Immature natural killer cell (primary cell): ENCODE measurements at regions not wholly inside any gene's neighbourhood (a gene's known extent, or its start where the extent isn't known, plus 50 kb on each side); places are given as distances from the start of the nearest gene placed in this dataset.
"Not testable (repeated sequence)": the region's sequence is repeated elsewhere in the genome, so short reads cannot be mapped to it uniquely, and the experiment has no call there.

ENCODE experiments used
- DNase-seq, 3 donors: peaks; one replicate each; pipeline ENCODE4 v3.0.0; 2022; ENCODE audit warnings: mixed read lengths in 1 of 3
- H3K27ac Mint-ChIP-seq, 6 donors: one replicate each; pipeline ENCODE4 v1.8.0; 2020; ENCODE audit warnings: mixed read lengths in 6 of 6, mild to moderate bottlenecking in 5 of 6, inconsistent platforms in 4 of 6, moderate library complexity in 3 of 6
- H3K27me3 Mint-ChIP-seq, 3 donors: one replicate each; pipeline ENCODE4 v1.8.0; 2020 to 2021; ENCODE audit warnings: low read depth in 3 of 3, mild to moderate bottlenecking in 3 of 3, mixed read lengths in 3 of 3, moderate library complexity in 3 of 3, inconsistent platforms in 1 of 3
- H3K36me3 Mint-ChIP-seq, 3 donors: one replicate each; pipeline ENCODE4 v1.8.0; 2020; ENCODE audit warnings: mixed read lengths in 3 of 3, inconsistent platforms in 2 of 3, mild to moderate bottlenecking in 2 of 3
- H3K4me1 Mint-ChIP-seq, 2 donors: one replicate each; pipeline ENCODE4 v1.8.0; 2020; ENCODE audit warnings: inconsistent platforms in 2 of 2, mild to moderate bottlenecking in 2 of 2, mixed read lengths in 2 of 2, moderate library complexity in 1 of 2
- H3K4me3 Mint-ChIP-seq, 5 donors: one replicate each; pipeline ENCODE4 v1.8.0; 2020; ENCODE audit warnings: mild to moderate bottlenecking in 5 of 5, mixed read lengths in 5 of 5, inconsistent platforms in 3 of 5, moderate library complexity in 3 of 5
- H3K9me3 Mint-ChIP-seq, 6 donors: one replicate each; pipeline ENCODE4 v1.8.0; 2020; ENCODE audit warnings: mild to moderate bottlenecking in 6 of 6, mixed read lengths in 6 of 6, inconsistent platforms in 4 of 6, moderate library complexity in 3 of 6

- Mint-ChIP-seq H3K36me3 (peaks cover 0 to 2% (median 0%) of the 10 kb centered on the region in 3 donors), H3K27me3 (peaks cover 0 to 1% (median 0%) of the 10 kb centered on the region in 3 donors), H3K4me1 (peaks cover 46 to 52% of the 10 kb centered on the region in 2 donors), H3K27ac (peak overlapping the region in 2 of 6 donors; percentile 38), H3K4me3 (no peak overlapping the region), H3K9me3 (no peaks in the 10 kb centered on the region)
- DNase-seq = no peak
Measured at GRCh38 chr4:71201057-71201456, 137.8 kb upstream of the SLC4A4 start.

- Mint-ChIP-seq H3K36me3 (no peaks in the 10 kb centered on the region), H3K27ac (no peak overlapping the region), H3K27me3 (peaks cover 0 to 1% (median 0%) of the 10 kb centered on the region in 3 donors), H3K4me3 (no peak overlapping the region), H3K4me1 (peaks cover 46 to 52% of the 10 kb centered on the region in 2 donors), H3K9me3 (no peaks in the 10 kb centered on the region)
- DNase-seq = no peak
Measured at GRCh38 chr4:71201817-71202576, 136.8 kb upstream of the SLC4A4 start.

GRCh38 chr4:71202705-71203104 lies 136.1 kb upstream of the SLC4A4 start:
- peaks cover 46 to 52% of the 10 kb centered on the region in 2 donors for H3K4me1 Mint-ChIP-seq
- no peaks in the 10 kb centered on the region for H3K9me3 Mint-ChIP-seq
- H3K27ac Mint-ChIP-seq = no peak overlapping the region
- H3K27me3 Mint-ChIP-seq = peaks cover 0 to 1% (median 0%) of the 10 kb centered on the region in 3 donors
- no peaks in the 10 kb centered on the region for H3K36me3 Mint-ChIP-seq
- H3K4me3 Mint-ChIP-seq = no peak overlapping the region
- DNase-seq = no peak

GRCh38 chr4:71204056-71204455 lies 134.8 kb upstream of the SLC4A4 start:
- no peak for DNase-seq
- H3K9me3 Mint-ChIP-seq = no peaks in the 10 kb centered on the region
- H3K36me3 Mint-ChIP-seq = no peaks in the 10 kb centered on the region
- no peak overlapping the region for H3K4me3 Mint-ChIP-seq
- no peak overlapping the region for H3K27ac Mint-ChIP-seq
- H3K27me3 Mint-ChIP-seq = peaks cover 0 to 1% (median 0%) of the 10 kb centered on the region in 3 donors
- peaks cover 40 to 46% of the 10 kb centered on the region in 2 donors for H3K4me1 Mint-ChIP-seq

GRCh38 chr4:71206763-71207162 lies 132.1 kb upstream of the SLC4A4 start:
- Mint-ChIP-seq H3K4me3 (no peak overlapping the region), H3K9me3 (no peaks in the 10 kb centered on the region), H3K27me3 (peaks cover 0 to 1% (median 0%) of the 10 kb centered on the region in 3 donors), H3K36me3 (no peaks in the 10 kb centered on the region), H3K4me1 (peaks cover 27 to 44% of the 10 kb centered on the region in 2 donors), H3K27ac (no peak overlapping the region)
- no peak for DNase-seq

GRCh38 chr4:71209161-71209560 lies 129.7 kb upstream of the SLC4A4 start:
- Mint-ChIP-seq H3K4me3 (no peak overlapping the region), H3K36me3 (no peaks in the 10 kb centered on the region), H3K9me3 (no peaks in the 10 kb centered on the region), H3K27me3 (peaks cover 0 to 2% (median 1%) of the 10 kb centered on the region in 3 donors), H3K27ac (no peak overlapping the region), H3K4me1 (peaks cover 29 to 47% of the 10 kb centered on the region in 2 donors)
- DNase-seq = no peak

- H3K27me3 Mint-ChIP-seq = peaks cover 0 to 2% (median 0%) of the 10 kb centered on the region in 3 donors
- H3K27ac Mint-ChIP-seq = no peak overlapping the region
- H3K9me3 Mint-ChIP-seq = no peaks in the 10 kb centered on the region
- H3K36me3 Mint-ChIP-seq = no peaks in the 10 kb centered on the region
- DNase-seq = no peak
- no peak overlapping the region for H3K4me3 Mint-ChIP-seq
- peaks cover 22 to 35% of the 10 kb centered on the region in 2 donors for H3K4me1 Mint-ChIP-seq
Measured at GRCh38 chr4:71210823-71211222, 128.0 kb upstream of the SLC4A4 start.

GRCh38 chr4:71211748-71212147 lies 127.1 kb upstream of the SLC4A4 start:
- H3K36me3 Mint-ChIP-seq = no peaks in the 10 kb centered on the region
- peaks cover 0 to 2% (median 0%) of the 10 kb centered on the region in 3 donors for H3K27me3 Mint-ChIP-seq
- H3K9me3 Mint-ChIP-seq = no peaks in the 10 kb centered on the region
- H3K4me3 Mint-ChIP-seq = no peak overlapping the region
- peaks cover 23 to 42% of the 10 kb centered on the region in 2 donors for H3K4me1 Mint-ChIP-seq
- no peak overlapping the region for H3K27ac Mint-ChIP-seq
- no peak for DNase-seq

GRCh38 chr4:71212216-71212615 lies 126.6 kb upstream of the SLC4A4 start:
- no peak for DNase-seq
- Mint-ChIP-seq H3K9me3 (no peaks in the 10 kb centered on the region), H3K4me3 (no peak overlapping the region), H3K36me3 (no peaks in the 10 kb centered on the region), H3K27me3 (peaks cover 0 to 2% (median 0%) of the 10 kb centered on the region in 3 donors), H3K4me1 (peaks cover 27 to 46% of the 10 kb centered on the region in 2 donors), H3K27ac (no peak overlapping the region)

- no peaks in the 10 kb centered on the region for H3K36me3 Mint-ChIP-seq
- H3K9me3 Mint-ChIP-seq = no peaks in the 10 kb centered on the region
- peak overlapping the region in 1 of 6 donors; percentile 22 for H3K27ac Mint-ChIP-seq
- peaks cover 35 to 46% of the 10 kb centered on the region in 2 donors for H3K4me1 Mint-ChIP-seq
- no peak overlapping the region for H3K4me3 Mint-ChIP-seq
- peaks cover 0 to 2% (median 0%) of the 10 kb centered on the region in 3 donors for H3K27me3 Mint-ChIP-seq
- no peak for DNase-seq
Measured at GRCh38 chr4:71214578-71214977, 124.2 kb upstream of the SLC4A4 start.

- H3K9me3 Mint-ChIP-seq = no peaks in the 10 kb centered on the region
- H3K4me3 Mint-ChIP-seq = no peak overlapping the region
- DNase-seq = no peak
- H3K36me3 Mint-ChIP-seq = no peaks in the 10 kb centered on the region
- no peak overlapping the region for H3K27ac Mint-ChIP-seq
- peaks cover 31 to 32% of the 10 kb centered on the region in 2 donors for H3K4me1 Mint-ChIP-seq
- peaks cover 0 to 2% (median 0%) of the 10 kb centered on the region in 3 donors for H3K27me3 Mint-ChIP-seq
Measured at GRCh38 chr4:71216316-71216959, 122.4 kb upstream of the SLC4A4 start.

- no peak overlapping the region for H3K4me3 Mint-ChIP-seq
- peaks cover 28 to 30% of the 10 kb centered on the region in 2 donors for H3K4me1 Mint-ChIP-seq
- peaks cover 0 to 5% (median 2%) of the 10 kb centered on the region in 3 donors for H3K27me3 Mint-ChIP-seq
- no peaks in the 10 kb centered on the region for H3K9me3 Mint-ChIP-seq
- no peak for DNase-seq
- H3K36me3 Mint-ChIP-seq = no peaks in the 10 kb centered on the region
- peak overlapping the region in 2 of 6 donors; percentile 2 to 13 for H3K27ac Mint-ChIP-seq
Measured at GRCh38 chr4:71217688-71218087, 121.1 kb upstream of the SLC4A4 start.

GRCh38 chr4:71220848-71221247 lies 118.0 kb upstream of the SLC4A4 start:
- H3K4me3 Mint-ChIP-seq, H3K27ac Mint-ChIP-seq, DNase-seq, H3K36me3 Mint-ChIP-seq, H3K27me3 Mint-ChIP-seq, H3K9me3 Mint-ChIP-seq: not testable (repeated sequence)
- H3K4me1 Mint-ChIP-seq = peaks cover 42 to 45% of the 10 kb centered on the region in 2 donors
